A549 (cell line): ENCODE measurements at regions not wholly inside any gene's neighbourhood (a gene's known extent, or its start where the extent isn't known, plus 50 kb on each side); places are given as distances from the start of the nearest gene placed in this dataset.
A peak's percentile ranks its signal among the peaks of the same experiment; 100 is the strongest.

ENCODE experiments used
- ATAC-seq, 2 experiments: fragments of 200-7000 bp in 1 of 2; fragments of >200 bp in 1 of 2; cut with Nextera tagmentation in 1 of 2; cut with Tn5 transposase in 1 of 2; 3 replicates each; pipeline versions ENCODE4 v1.8.0 to v1.9.1; 2018 to 2020; ENCODE audit warnings: mild to moderate bottlenecking in 1 of 2, moderate library complexity in 1 of 2
- CTCF ChIA-PET: fragments of 300-600 bp; sonication (Branson Sonifier 250); formaldehyde crosslinking; extraction: SDS; loops from one replicate; lab custom pipeline; 2021; ENCODE audit warnings: antibody characterized with exemption, inconsistent platforms; lab: Yijun Ruan, JAX
- POLR2A ChIA-PET: fragments of 350-600 bp; formaldehyde crosslinking; extraction: SDS; loops from one replicate; lab custom pipeline; 2021; ENCODE audit warnings: antibody characterized with exemption, inconsistent platforms; lab: Yijun Ruan, JAX
- DNase-seq, 2 experiments: peaks; one replicate each; pipeline versions ENCODE4 v3.0.0 to v3.0.0-alpha.2; 2011 to 2016; ENCODE audit warnings: low read depth in 1 of 2, low spot score in 1 of 2
- FAIRE-seq: peaks from 2 replicates; lab custom pipeline; 2011; peaks lifted over from hg19 to GRCh38; lab: Jason Lieb, UNC
- H3K27ac ChIP-seq, 2 experiments: fragments of >200 bp; sonication (Bioruptor Twin); formaldehyde crosslinking; 3 replicates each; pipeline ENCODE4 v1.5.1; 2016 to 2017
- H3K4me1 ChIP-seq: fragments of >200 bp; sonication (Bioruptor Twin); formaldehyde crosslinking; 3 replicates; pipeline ENCODE4 v1.6.1; 2016
- H3K4me2 ChIP-seq: fragments of >200 bp; sonication (Bioruptor Twin); formaldehyde crosslinking; 3 replicates; pipeline ENCODE4 v1.6.1; 2016
- H3K4me3 ChIP-seq: fragments of >200 bp; sonication (Bioruptor Twin); formaldehyde crosslinking; 3 replicates; pipeline ENCODE4 v1.5.1; 2016
- H3K9me3 ChIP-seq: fragments of >200 bp; sonication (Bioruptor Twin); formaldehyde crosslinking; 3 replicates; pipeline ENCODE4 v1.6.1; 2016
- CEBPB ChIP-seq, 2 experiments: fragments of >200 bp in 1 of 2; sonication (Bioruptor Twin) in 1 of 2; formaldehyde crosslinking in 1 of 2; IDR thresholded peaks; 2 replicates each; pipeline ENCODE4 v1.6.1; 2012 to 2016
- CHD4 ChIP-seq: fragments of 200-600 bp; sonication (generic); IDR thresholded peaks from 2 replicates; pipeline ENCODE4 v1.6.1; 2016; ENCODE audit warnings: antibody characterized with exemption, mild to moderate bottlenecking, borderline replicate concordance
- ELK1 ChIP-seq: fragments of 150-350 bp; IDR thresholded peaks from 2 replicates; pipeline ENCODE4 v1.6.1; 2014; ENCODE audit warnings: low read depth, mild to moderate bottlenecking, low read length
- ESRRA ChIP-seq: fragments of 150-350 bp; IDR thresholded peaks from 2 replicates; pipeline ENCODE4 v1.6.1; 2014; ENCODE audit warnings: mild to moderate bottlenecking, low read length, borderline replicate concordance
- FOSB ChIP-seq: fragments of 250-450 bp; sonication (Bioruptor Pico); IDR thresholded peaks from 2 replicates; pipeline ENCODE4 v1.5.0; 2020; ENCODE audit warnings: mild to moderate bottlenecking, moderate library complexity
- HES2 ChIP-seq: fragments of >200 bp; sonication (Bioruptor Twin); formaldehyde crosslinking; IDR thresholded peaks from 2 replicates; pipeline ENCODE4 v1.6.1; 2016
- HEYL ChIP-seq: fragments of 250-450 bp; sonication (Bioruptor Pico); IDR thresholded peaks from 2 replicates; pipeline ENCODE4 v1.8.0; 2021; ENCODE audit warnings: mild to moderate bottlenecking, moderate library complexity
- HMGXB4 ChIP-seq: fragments of 250-450 bp; sonication (Bioruptor Pico); IDR thresholded peaks from 2 replicates; pipeline ENCODE4 v1.5.0; 2021; ENCODE audit warnings: mild to moderate bottlenecking, moderate library complexity, borderline replicate concordance
- HOXA7 ChIP-seq: fragments of 250-450 bp; sonication (Bioruptor Pico); IDR thresholded peaks from 2 replicates; pipeline ENCODE4 v1.5.0; 2020; ENCODE audit warnings: mild to moderate bottlenecking, moderate library complexity
- HOXB13 ChIP-seq: fragments of 250-450 bp; sonication (Bioruptor Pico); IDR thresholded peaks from 2 replicates; pipeline ENCODE4 v1.5.0; 2020; ENCODE audit warnings: low read depth, mild to moderate bottlenecking, moderate library complexity
- JUNB ChIP-seq: fragments of >200 bp; sonication (Bioruptor Twin); formaldehyde crosslinking; IDR thresholded peaks from 2 replicates; pipeline ENCODE4 v1.6.1; 2016
- NFE2L2 ChIP-seq: fragments of 150-350 bp; conservative IDR thresholded peaks from 2 replicates; pipeline ENCODE4 v1.6.1; 2014; ENCODE audit warnings: low read length
- NR3C1 ChIP-seq: fragments of >200 bp; sonication (Bioruptor Twin); formaldehyde crosslinking; IDR thresholded peaks from 3 replicates; pipeline ENCODE4 v1.6.1; 2017
- PHF8 ChIP-seq: fragments of 200-600 bp; sonication (generic); IDR thresholded peaks from 2 replicates; pipeline ENCODE4 v1.6.1; 2016; ENCODE audit warnings: low read depth, mild to moderate bottlenecking, antibody characterized with exemption, moderate library complexity, borderline replicate concordance
- POLR2A ChIP-seq: IDR thresholded peaks from 2 replicates; pipeline ENCODE4 v1.6.1; 2012; ENCODE audit warnings: mild to moderate bottlenecking, low read length
- RARB ChIP-seq: fragments of 250-450 bp; sonication (Bioruptor Pico); IDR thresholded peaks from 2 replicates; pipeline ENCODE4 v1.8.0; 2021; ENCODE audit warnings: mild to moderate bottlenecking, moderate library complexity
- REST ChIP-seq: fragments of 200-600 bp; sonication (generic); IDR thresholded peaks from 2 replicates; pipeline ENCODE4 v1.6.1; 2016; ENCODE audit warnings: antibody characterized with exemption, mild to moderate bottlenecking, moderate library complexity
- SREBF2 ChIP-seq: fragments of 450-650 bp; IDR thresholded peaks from 2 replicates; pipeline ENCODE4 v1.6.1; 2014; ENCODE audit warnings: mild to moderate bottlenecking, moderate library complexity
- ZC3H11A ChIP-seq: fragments of 450-650 bp; IDR thresholded peaks from 2 replicates; pipeline ENCODE4 v1.6.1; 2014; ENCODE audit warnings: antibody characterized with exemption, mild to moderate bottlenecking
- ZFP36 ChIP-seq: fragments of 450-650 bp; IDR thresholded peaks from 2 replicates; pipeline ENCODE4 v1.6.1; 2014; ENCODE audit warnings: borderline replicate concordance; ENCODE audit not compliant: partially characterized antibody
- WGBS: methylation state at CpG from one replicate; pipeline ENCODE4 v1.1.6; 2017; ENCODE audit errors: missing lambda C conversion rate; 5-methylcytosine and 5-hydroxymethylcytosine counted together

GRCh38 chr21:15162921-15163320, 98.1 kb upstream of the NRIP1 start:
- TF ChIP-seq RARB (CRISPR knock-in tag): no peak
- TF ChIP-seq CEBPB (IDR thresholded peaks at IDR 0.05): no peak
- TF ChIP-seq ZFP36: no peak
- TF ChIP-seq FOSB (CRISPR knock-in tag): no peak
- no peak for TF ChIP-seq HES2
- TF ChIP-seq HMGXB4 (CRISPR knock-in tag): no peak
- no peak for TF ChIP-seq HEYL (CRISPR knock-in tag)
- no peak for TF ChIP-seq ZC3H11A
- TF ChIP-seq NR3C1: no peak
- no peak for TF ChIP-seq HOXA7 (CRISPR knock-in tag)
- no peak for TF ChIP-seq REST
- TF ChIP-seq POLR2A: no peak
- no peak for TF ChIP-seq ELK1
- ChIA-PET POLR2A (no interaction called here), CTCF (interaction anchor here (1.4 kb wide), 1 partner anchor 320 kb away, joined by 4 read pairs; no protein-coding TSS in a partner anchor)
- no peak for ATAC-seq
- no peaks in the 10 kb centered on the region for H3K9me3 ChIP-seq
- no peak for FAIRE-seq
- H3K27ac ChIP-seq: 0 out of 6 replicates have a peak overlapping the region, but pooled peaks of 1 of the 2 experiments have one; percentile 31
- H3K4me1 ChIP-seq: peaks cover 10% of the 10 kb centered on the region
- H3K4me3 ChIP-seq: no peak overlapping the region
- WGBS: 86% methylated on average over 2 of the region's 2 CpGs
- no peak for DNase-seq
- H3K4me2 ChIP-seq: no peak overlapping the region

- FAIRE-seq (no peak), ATAC-seq (no peak), DNase-seq (no peak)
- no peaks in the 10 kb centered on the region for H3K9me3 ChIP-seq
- peaks cover 10% of the 10 kb centered on the region for H3K4me1 ChIP-seq
- no peak overlapping the region for H3K4me3 ChIP-seq
- CTCF ChIA-PET: no interaction called here
- POLR2A ChIA-PET: no interaction called here
- H3K4me2 ChIP-seq: peak overlapping the region; percentile 1; the same call in 1 of the 3 replicates
- no peak for TF ChIP-seq ESRRA
- TF ChIP-seq CHD4: no peak
- TF ChIP-seq PHF8: no peak
- TF ChIP-seq SREBF2: no peak
- no peak for TF ChIP-seq HOXB13 (CRISPR knock-in tag)
- no peak for TF ChIP-seq NFE2L2
- no peak for TF ChIP-seq JUNB
- 89% methylated on average over 9 of the region's 9 CpGs for WGBS
- 0 out of 6 replicates have a peak overlapping the region, but pooled peaks of 1 of the 2 experiments have one; percentile 39 for H3K27ac ChIP-seq
Observed at GRCh38 chr21:15164273-15164672, 99.5 kb upstream of the NRIP1 start.
